ENCODE measurements at regions not wholly inside any gene's neighbourhood (a gene's known extent, or its start where the extent isn't known, plus 50 kb on each side); places are given as distances from the start of the nearest gene placed in this dataset.

- DNase-seq: no peak
Measured at GRCh38 chr2:226680719-226681118, 118.9 kb downstream of the IRS1 start.

DNA sequence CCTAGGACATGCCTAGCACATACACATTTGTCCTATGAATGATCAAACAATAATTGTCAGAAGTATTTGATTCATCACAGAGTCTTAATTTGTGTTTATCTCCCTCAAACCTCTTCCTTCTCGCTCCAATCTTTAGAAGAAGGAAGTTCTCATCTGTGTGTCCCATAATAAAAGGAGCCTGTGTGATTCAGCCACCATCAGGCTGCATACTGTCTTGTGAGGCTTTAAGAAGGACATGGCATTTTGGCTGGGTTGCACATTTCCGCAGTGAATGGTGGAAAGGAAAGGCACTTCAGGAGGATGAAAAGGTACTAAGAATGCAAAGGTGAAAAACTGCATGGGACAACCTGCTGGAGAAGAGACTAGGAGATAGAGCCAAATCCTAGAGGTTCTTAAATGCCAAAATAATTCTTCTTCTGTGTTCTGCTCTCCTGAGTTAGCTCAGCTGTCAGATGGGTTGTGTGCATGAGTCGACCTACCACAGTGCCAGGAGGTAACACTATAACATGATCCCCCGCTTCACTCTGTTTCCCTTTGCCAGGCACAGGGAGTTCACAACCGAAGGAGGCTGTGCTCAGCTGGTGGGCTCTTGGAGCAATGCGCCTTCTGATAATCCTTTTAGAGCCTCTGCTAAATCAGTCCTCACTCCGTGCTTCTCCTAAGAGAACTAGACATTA lies 120.1 kb downstream of the IRS1 start:
- no peak for DNase-seq

GRCh38 chr2:226678422-226678821 lies 121.2 kb downstream of the IRS1 start:
- no peak for DNase-seq

- DNase-seq: no peak
Measured at GRCh38 chr2:226677080-226677479, 122.5 kb downstream of the IRS1 start.

DNA sequence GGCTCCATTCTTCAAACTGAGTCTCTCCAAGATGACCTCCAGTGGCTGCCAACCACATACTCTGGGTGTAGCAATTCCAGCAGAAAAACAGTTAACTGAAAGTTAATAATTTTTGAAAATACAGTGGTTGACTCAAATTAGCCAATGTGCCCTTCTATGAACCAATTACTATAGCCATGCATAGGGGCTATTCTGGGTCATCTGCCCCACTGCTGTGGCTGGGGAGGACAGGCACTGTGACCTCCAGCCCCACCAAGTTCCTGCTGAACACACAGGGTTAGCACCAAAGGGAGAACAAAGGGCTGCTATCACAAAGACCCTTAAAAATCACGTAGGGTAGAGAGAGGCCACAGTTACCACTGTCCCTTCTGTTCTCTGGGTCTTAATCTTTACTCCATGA lies 123.0 kb downstream of the IRS1 start:
- DNase-seq: no peak

GRCh38 chr2:226674123-226674522 lies 125.5 kb downstream of the IRS1 start:
- DNase-seq: no peak

GRCh38 chr2:226673314-226673723 lies 126.3 kb downstream of the IRS1 start:
- no peak for DNase-seq

DNA sequence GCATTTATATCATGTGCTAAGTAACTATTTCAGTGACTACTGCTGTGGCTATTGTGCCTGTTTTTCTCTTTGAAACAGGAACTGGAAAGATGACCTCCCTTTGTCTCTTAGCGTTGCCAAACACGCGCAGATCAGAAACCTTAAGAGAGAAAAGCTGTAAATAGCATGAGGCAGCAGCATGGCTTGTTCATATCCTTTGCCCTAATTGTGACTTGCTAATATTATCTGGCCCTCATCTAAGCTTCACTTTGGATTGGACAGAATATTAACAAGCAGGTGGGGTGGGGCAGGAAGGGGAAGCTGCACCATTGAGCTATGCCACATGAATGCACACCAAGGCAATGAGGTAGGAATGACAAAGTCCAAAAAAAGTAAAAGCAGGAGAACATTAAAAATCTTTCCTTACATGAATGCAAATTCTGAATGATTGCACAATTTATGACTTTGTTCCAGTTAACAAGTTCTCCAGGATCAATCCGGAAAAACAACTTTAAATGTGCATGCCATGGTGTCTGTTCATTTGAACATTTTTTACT lies 128.4 kb downstream of the IRS1 start:
- no peak for DNase-seq

DNA sequence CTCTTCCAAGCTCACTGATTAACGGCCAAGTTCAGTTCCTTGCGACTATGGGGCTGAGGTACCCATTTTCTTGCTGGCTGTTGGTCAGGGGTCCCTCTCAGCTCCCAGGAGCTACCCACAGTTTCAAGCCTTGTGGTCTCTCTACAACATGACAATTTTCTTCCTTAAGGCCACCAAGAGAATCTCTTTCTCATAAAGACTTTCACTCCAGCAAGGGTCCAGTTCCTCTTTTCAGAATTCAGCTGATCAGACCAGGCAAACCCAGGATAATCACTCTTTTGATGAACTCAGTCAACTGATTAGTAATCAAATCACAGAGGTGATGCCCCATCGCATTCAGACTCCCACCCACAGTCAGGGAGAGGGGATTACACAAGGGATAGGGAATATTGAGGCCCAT lies 129.7 kb downstream of the IRS1 start:
- no peak for DNase-seq

- DNase-seq: no peak
Measured at GRCh38 chr2:226669249-226669648, 130.4 kb downstream of the IRS1 start.

- DNase-seq: no peak
Measured at GRCh38 chr2:226667736-226668135, 131.9 kb downstream of the IRS1 start.

- no peak for DNase-seq
Measured at GRCh38 chr2:226665306-226665831, 134.3 kb downstream of the IRS1 start.

- no peak for DNase-seq
Measured at GRCh38 chr2:226664661-226665060, 135.0 kb downstream of the IRS1 start.

GRCh38 chr2:226664140-226664539 lies 135.5 kb downstream of the IRS1 start:
- DNase-seq: no peak

DNA sequence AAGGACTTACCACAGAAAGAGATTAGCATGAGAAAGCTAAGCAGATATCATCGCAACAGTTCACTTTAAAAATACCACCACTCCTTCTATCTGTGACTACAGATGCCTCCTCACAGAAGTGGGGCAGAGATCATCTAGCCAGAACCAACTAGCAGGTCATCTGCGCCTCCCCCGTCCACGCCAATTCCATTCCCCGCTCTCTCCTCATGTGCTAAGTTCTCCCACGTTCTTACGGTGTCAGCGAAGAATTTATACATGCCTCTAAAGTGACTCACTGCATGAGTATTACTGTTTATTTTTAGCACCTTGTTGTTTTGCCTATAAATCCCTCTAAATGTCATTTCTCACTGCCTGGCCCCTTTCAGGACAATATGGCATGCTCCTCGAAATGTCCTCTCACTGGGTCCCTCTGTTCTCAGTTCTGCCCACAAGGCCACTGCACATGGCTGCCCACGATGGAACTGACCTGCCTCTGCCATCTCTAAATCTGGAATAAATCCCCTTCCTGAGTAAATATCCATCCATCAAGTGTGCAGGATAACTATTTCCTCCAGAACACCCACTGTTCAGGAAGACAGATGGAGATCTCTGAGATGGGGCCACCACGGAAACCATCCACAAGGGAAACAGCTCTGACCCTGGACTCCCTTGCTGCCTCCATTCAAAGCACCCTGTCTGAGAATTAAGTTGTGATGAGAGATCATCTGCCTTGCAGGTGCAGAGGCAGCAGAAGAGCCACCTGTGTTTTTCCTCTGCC lies 137.7 kb downstream of the IRS1 start:
- DNase-seq: no peak

GRCh38 chr2:226660526-226660925 lies 139.1 kb downstream of the IRS1 start:
- no peak for DNase-seq

- no peak for DNase-seq
Measured at GRCh38 chr2:226660124-226660523, 139.5 kb downstream of the IRS1 start.

DNA sequence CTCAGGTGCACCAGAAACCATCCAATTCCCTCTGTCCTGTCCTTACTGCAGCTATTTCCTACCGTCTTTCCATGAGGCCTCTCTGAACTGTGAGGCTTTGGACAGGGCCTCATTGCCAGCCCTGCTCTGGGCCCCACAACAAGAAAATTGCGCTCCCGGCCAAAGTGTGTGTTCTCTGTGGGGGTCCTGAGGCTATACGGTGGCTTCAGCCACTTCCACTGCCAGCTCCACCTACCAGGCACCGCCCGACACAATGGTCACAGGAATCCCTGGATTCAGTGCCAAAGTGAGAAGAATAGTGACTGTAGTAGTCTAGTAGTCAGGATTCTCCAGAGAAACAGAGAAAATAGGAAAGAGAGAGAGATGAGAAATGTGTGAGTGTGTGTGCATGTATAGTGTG lies 140.2 kb downstream of the IRS1 start:
- DNase-seq: no peak

GRCh38 chr2:226658555-226658954 lies 141.1 kb downstream of the IRS1 start:
- DNase-seq: no peak

GRCh38 chr2:226657340-226658053 lies 142.1 kb downstream of the IRS1 start:
- DNase-seq: no peak

DNA sequence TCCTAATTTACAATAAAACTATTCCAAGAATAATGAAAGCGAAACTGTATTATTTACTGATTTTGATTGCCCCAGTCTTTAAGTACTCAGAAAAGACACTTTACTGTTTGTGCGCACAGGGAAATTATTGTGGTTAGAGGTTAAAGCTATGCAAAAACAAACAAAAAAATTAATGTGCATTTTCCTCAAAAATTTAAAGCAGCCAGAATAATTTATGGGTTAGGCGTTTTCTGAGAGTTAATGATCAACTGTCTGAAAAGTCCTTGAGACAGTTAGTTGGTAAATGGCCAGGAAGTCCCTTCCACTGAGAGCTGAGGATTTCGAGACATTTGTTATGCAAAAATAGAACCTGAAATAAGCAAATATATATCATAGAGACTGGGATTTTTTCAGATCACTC lies 143.3 kb downstream of the IRS1 start:
- no peak for DNase-seq

DNA sequence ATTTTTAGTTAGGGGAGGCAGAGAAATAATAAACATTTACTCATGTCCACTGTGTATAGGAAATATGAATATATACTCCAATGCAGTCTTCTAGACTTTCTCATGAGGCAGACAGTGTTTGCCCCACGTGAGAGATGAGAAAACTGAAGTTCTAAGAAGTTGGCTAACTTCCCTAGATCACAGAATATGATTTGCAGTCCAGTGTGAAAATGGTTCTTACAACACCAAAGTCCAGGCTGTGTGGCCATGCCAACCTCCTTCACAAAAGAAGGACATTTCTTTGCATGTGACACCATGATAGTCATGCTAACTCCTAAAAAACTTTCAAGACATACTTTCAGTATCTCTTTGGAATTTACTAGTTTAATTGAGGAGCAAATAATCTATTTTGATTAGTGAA lies 143.7 kb downstream of the IRS1 start:
- no peak for DNase-seq

DNA sequence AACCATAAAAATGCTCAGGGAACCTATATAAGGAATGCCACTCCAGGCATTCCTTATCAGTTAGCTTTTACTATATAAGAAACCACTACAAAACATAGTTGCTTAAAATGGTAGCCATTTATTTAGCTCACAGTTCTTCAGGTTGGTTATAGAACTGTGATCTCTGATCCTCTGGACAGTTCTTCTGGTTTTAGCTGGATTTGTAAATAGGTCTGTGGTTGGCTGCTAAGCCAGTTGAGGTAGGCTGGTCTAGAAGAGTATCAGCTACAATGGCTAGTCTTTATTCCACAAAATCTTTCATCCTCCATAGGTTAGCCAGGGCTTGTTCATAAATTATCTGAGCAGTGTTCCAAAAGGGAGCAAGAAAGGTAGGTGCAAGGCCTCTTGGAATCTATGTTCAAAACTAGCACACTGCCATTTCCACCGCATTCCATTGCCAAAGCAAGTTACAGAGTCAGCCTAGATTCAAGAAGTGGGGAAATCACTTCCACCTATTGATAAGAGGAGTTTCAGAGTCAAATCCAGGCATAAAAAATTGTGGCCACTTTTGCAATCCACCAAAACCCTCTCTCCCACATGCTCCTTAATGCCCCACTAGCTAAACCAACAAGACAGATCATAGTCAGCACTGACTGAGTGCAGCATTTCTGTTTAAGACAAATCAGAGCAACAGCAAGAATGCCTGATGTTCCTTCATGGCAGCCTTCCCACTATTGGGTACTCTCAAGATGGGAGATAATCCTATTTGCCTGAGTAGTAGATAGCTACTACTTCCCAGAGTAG lies 146.4 kb downstream of the IRS1 start:
- DNase-seq: no peak

All from CD4-positive, alpha-beta T cell treated with Interleukin-17A for 4 hours (primary cell).